ENCODE measurements at regions not wholly inside any gene's neighbourhood (a gene's known extent, or its start where the extent isn't known, plus 50 kb on each side); places are given as distances from the start of the nearest gene placed in this dataset.
A peak's percentile ranks its signal among the peaks of the same experiment; 100 is the strongest.

- no peak for DNase-seq
Observed at GRCh38 chr15:35663956-35664355, 118.0 kb upstream of the DPH6 start.

- no peak for DNase-seq
Observed at GRCh38 chr15:35665896-35666536, 120.1 kb upstream of the DPH6 start.

- no peak for DNase-seq
Observed at GRCh38 chr15:35667908-35668307, 121.9 kb upstream of the DPH6 start.

GRCh38 chr15:35669021-35669420, 123.1 kb upstream of the DPH6 start:
- no peak for DNase-seq

- DNase-seq, result no peak
Observed at GRCh38 chr15:35669432-35670045, 123.6 kb upstream of the DPH6 start.

- DNase-seq, result no peak
Observed at GRCh38 chr15:35671197-35671596, 125.2 kb upstream of the DPH6 start.

- no peak for DNase-seq
Observed at GRCh38 chr15:35671981-35672380, 126.0 kb upstream of the DPH6 start.

- DNase-seq, result no peak
Observed at GRCh38 chr15:35673093-35673684, 127.2 kb upstream of the DPH6 start.

- DNase-seq, result peak; percentile 22
Observed at GRCh38 chr15:35674873-35675781, 129.2 kb upstream of the DPH6 start.

- DNase-seq, result no peak
Observed at GRCh38 chr15:35678774-35679173, 132.8 kb upstream of the DPH6 start.

- DNase-seq, result no peak
Observed at GRCh38 chr15:35679186-35679585, 133.2 kb upstream of the DPH6 start.

GRCh38 chr15:35680951-35681350, 135.0 kb upstream of the DPH6 start:
- DNase-seq, result no peak

- DNase-seq, result no peak
Observed at GRCh38 chr15:35686347-35686746, 140.4 kb upstream of the DPH6 start.

- no peak for DNase-seq
Observed at GRCh38 chr15:35689266-35689665, 143.3 kb upstream of the DPH6 start.

- DNase-seq, result no peak
Observed at GRCh38 chr15:35690089-35690488, 144.1 kb upstream of the DPH6 start.

GRCh38 chr15:35690698-35691116, 144.7 kb upstream of the DPH6 start:
- DNase-seq, result no peak

GRCh38 chr15:35691173-35691761, 145.3 kb upstream of the DPH6 start:
- DNase-seq, result no peak

- DNase-seq, result no peak
Observed at GRCh38 chr15:35691891-35692867, 146.2 kb upstream of the DPH6 start.

- no peak for DNase-seq
Observed at GRCh38 chr15:35693286-35693685, 147.3 kb upstream of the DPH6 start.

- DNase-seq, result no peak
Observed at GRCh38 chr15:35693886-35694285, 147.9 kb upstream of the DPH6 start.

- no peak for DNase-seq
Observed at GRCh38 chr15:35695003-35695402, 149.0 kb upstream of the DPH6 start.

- no peak for DNase-seq
Observed at GRCh38 chr15:35696767-35697231, 150.8 kb upstream of the DPH6 start.

Measured in NCI-H774 (cell line).